H9 (cell line): ENCODE measurements at regions not wholly inside any gene's neighbourhood (a gene's known extent, or its start where the extent isn't known, plus 50 kb on each side); places are given as distances from the start of the nearest gene placed in this dataset.

ENCODE experiments used
- DNase-seq: peaks from one replicate; pipeline ENCODE4 v3.0.0-alpha.2; 2017
- H2AFZ ChIP-seq: one replicate; pipeline ENCODE4 v1.6.1; 2013; ENCODE audit warnings: mild to moderate bottlenecking, low read length, control low read depth, moderate library complexity
- H2AK5ac ChIP-seq: 2 replicates; pipeline ENCODE4 v1.6.1; 2013; ENCODE audit warnings: low read length, control low read depth, mixed read lengths; ENCODE audit not compliant: insufficient read length
- H2BK120ac ChIP-seq: one replicate; pipeline ENCODE4 v1.6.1; 2013; ENCODE audit warnings: low read depth, mild to moderate bottlenecking, low read length, control low read depth, inconsistent platforms; ENCODE audit not compliant: poor library complexity, severe bottlenecking
- H2BK12ac ChIP-seq: 2 replicates; pipeline ENCODE4 v1.6.1; 2013; ENCODE audit warnings: low read length, control low read depth, mixed read lengths, low read depth; ENCODE audit not compliant: insufficient read length
- H2BK15ac ChIP-seq: 2 replicates; pipeline ENCODE4 v1.6.1; 2013; ENCODE audit warnings: low read depth, low read length, control low read depth
- H2BK20ac ChIP-seq: one replicate; pipeline ENCODE4 v1.6.1; 2013; ENCODE audit warnings: low read depth, mild to moderate bottlenecking, low read length, control low read depth, inconsistent platforms; ENCODE audit not compliant: poor library complexity, severe bottlenecking
- H2BK5ac ChIP-seq: 2 replicates; pipeline ENCODE4 v1.6.1; 2013; ENCODE audit warnings: low read length, control low read depth, mixed read lengths; ENCODE audit not compliant: insufficient read length
- H3K14ac ChIP-seq: 2 replicates; pipeline ENCODE4 v1.6.1; 2013; ENCODE audit warnings: low read length, control low read depth; ENCODE audit not compliant: insufficient read depth
- H3K18ac ChIP-seq: 2 replicates; pipeline ENCODE4 v1.6.1; 2013; ENCODE audit warnings: low read depth, mild to moderate bottlenecking, mixed read lengths, low read length, control low read depth; ENCODE audit not compliant: insufficient read length
- H3K23ac ChIP-seq: 2 replicates; pipeline ENCODE4 v1.6.1; 2013; ENCODE audit warnings: low read length, control low read depth, mixed read lengths, low read depth; ENCODE audit not compliant: insufficient read length
- H3K23me2 ChIP-seq: 2 replicates; pipeline ENCODE4 v1.6.1; 2013; ENCODE audit warnings: low read depth, mild to moderate bottlenecking, mixed read lengths, low read length, control low read depth; ENCODE audit not compliant: insufficient read length, poor library complexity, severe bottlenecking
- H3K27ac ChIP-seq: 2 replicates; pipeline ENCODE4 v1.5.1; 2013; ENCODE audit warnings: low read length, control low read depth, mixed read lengths, low read depth; ENCODE audit not compliant: insufficient read length
- H3K27me3 ChIP-seq: 2 replicates; pipeline ENCODE4 v1.6.1; 2013; ENCODE audit warnings: low read length, control low read depth, inconsistent platforms; ENCODE audit not compliant: insufficient read depth
- H3K4ac ChIP-seq: 2 replicates; pipeline ENCODE4 v1.6.1; 2013; ENCODE audit warnings: low read depth, mild to moderate bottlenecking, control low read depth, inconsistent platforms, low read length, moderate library complexity
- H3K4me1 ChIP-seq: 2 replicates; pipeline ENCODE4 v1.6.1; 2013; ENCODE audit warnings: low read length, control low read depth, inconsistent platforms; ENCODE audit not compliant: insufficient read depth
- H3K4me2 ChIP-seq: 2 replicates; pipeline ENCODE4 v1.6.1; 2013; ENCODE audit warnings: low read length, control low read depth, mixed read lengths; ENCODE audit not compliant: insufficient read length, insufficient read depth
- H3K56ac ChIP-seq: 2 replicates; pipeline ENCODE4 v1.6.1; 2013; ENCODE audit warnings: low read depth, mild to moderate bottlenecking, mixed read lengths, low read length, control low read depth; ENCODE audit not compliant: insufficient read length
- H3K79me1 ChIP-seq: 2 replicates; pipeline ENCODE4 v1.6.1; 2013; ENCODE audit warnings: low read depth, mild to moderate bottlenecking, moderate library complexity, low read length, control low read depth, inconsistent platforms; ENCODE audit not compliant: insufficient read depth, poor library complexity, severe bottlenecking
- H3K79me2 ChIP-seq: 2 replicates; pipeline ENCODE4 v1.6.1; 2013; ENCODE audit warnings: low read length, control low read depth, inconsistent platforms; ENCODE audit not compliant: insufficient read depth
- H3K9ac ChIP-seq: 2 replicates; pipeline ENCODE4 v1.6.1; 2013; ENCODE audit warnings: low read length, control low read depth, mixed read lengths; ENCODE audit not compliant: insufficient read length; ENCODE audit errors: extremely low read depth
- H3K9me3 ChIP-seq: one replicate; pipeline ENCODE4 v1.6.1; 2013; ENCODE audit warnings: low read depth, low read length, inconsistent platforms; ENCODE audit not compliant: control insufficient read depth
- H3T11ph ChIP-seq: one replicate; pipeline ENCODE4 v1.6.1; 2013; ENCODE audit warnings: mild to moderate bottlenecking, low read length, control low read depth, inconsistent platforms
- H4K20me1 ChIP-seq: one replicate; pipeline ENCODE4 v1.6.1; 2013; ENCODE audit not compliant: control insufficient read depth, insufficient read length, insufficient read depth
- H4K5ac ChIP-seq: 2 replicates; pipeline ENCODE4 v1.6.1; 2013; ENCODE audit warnings: low read depth, mild to moderate bottlenecking, mixed read lengths, low read length, control low read depth; ENCODE audit not compliant: insufficient read length
- H4K8ac ChIP-seq: replicated peaks from 2 replicates; pipeline ENCODE4 v1.6.1; 2013; ENCODE audit warnings: low read length, control low read depth, mixed read lengths, low read depth; ENCODE audit not compliant: insufficient read length
- H4K91ac ChIP-seq: 2 replicates; pipeline ENCODE4 v1.6.1; 2013; ENCODE audit warnings: low read depth, mild to moderate bottlenecking, moderate library complexity, mixed read lengths, low read length, control low read depth; ENCODE audit not compliant: insufficient read length
- H3K27ac Mint-ChIP-seq, 3 experiments: 2 replicates in 2 of 3; 3 replicates in 1 of 3; pipeline ENCODE4 v1.8.0; 2020 to 2021; ENCODE audit warnings: mixed read lengths in 3 of 3, mild to moderate bottlenecking in 1 of 3, moderate library complexity in 1 of 3
- H3K27me3 Mint-ChIP-seq: 2 replicates; pipeline ENCODE4 v1.8.0; 2021; ENCODE audit warnings: low read depth, mild to moderate bottlenecking, moderate library complexity, mixed read lengths
- H3K36me3 Mint-ChIP-seq, 3 experiments: 2 replicates in 2 of 3; 3 replicates in 1 of 3; pipeline ENCODE4 v1.8.0; 2020 to 2021; ENCODE audit warnings: low read depth in 3 of 3, mixed read lengths in 3 of 3; ENCODE audit not compliant: insufficient read depth in 1 of 3
- H3K4me1 Mint-ChIP-seq, 2 experiments: 2 replicates each; pipeline ENCODE4 v1.8.0; 2020; ENCODE audit warnings: mixed read lengths in 2 of 2
- H3K4me3 Mint-ChIP-seq, 2 experiments: 2 replicates in 1 of 2; 3 replicates in 1 of 2; pipeline ENCODE4 v1.8.0; 2020 to 2021; ENCODE audit warnings: mild to moderate bottlenecking in 2 of 2, mixed read lengths in 2 of 2, moderate library complexity in 1 of 2
- H3K9me3 Mint-ChIP-seq, 2 experiments: 2 replicates in 1 of 2; 3 replicates in 1 of 2; pipeline ENCODE4 v1.8.0; 2020; ENCODE audit warnings: mild to moderate bottlenecking in 2 of 2, mixed read lengths in 2 of 2, moderate library complexity in 1 of 2
- WGBS: extraction: QIAGEN DNeasy Blood & Tissue Kit; methylation state at CpG from one replicate; pipeline ENCODE4 v1.1.7; 2013; ENCODE audit warnings: missing lambda C conversion rate, low lambda C conversion rate, mixed read lengths; ENCODE audit not compliant: insufficient read length; ENCODE audit errors: extremely low coverage; 5-methylcytosine and 5-hydroxymethylcytosine counted together
- TF ChIP-seq, protein P1 (sequence below): fragments of 200-600 bp; sonication (generic); conservative IDR thresholded peaks from 3 replicates; pipeline ENCODE4 v1.8.0; 2021; ENCODE audit warnings: antibody characterized with exemption, mild to moderate bottlenecking

GRCh38 chr16:7921345-7921744 lies 588.7 kb downstream of the RBFOX1 start:
- no peak overlapping the region for H3K4me3 Mint-ChIP-seq
- peaks cover 0 to 10% of the 10 kb centered on the region in 2 experiments; a peak in 3 of 5 replicates for H3K9me3 Mint-ChIP-seq
- H3K9ac ChIP-seq: no peak overlapping the region
- no peaks in the 10 kb centered on the region for H4K20me1 ChIP-seq
- peaks cover 6% of the 10 kb centered on the region in 2 experiments; a peak in 3 of 4 replicates for H3K4me1 Mint-ChIP-seq
- H3K79me1 ChIP-seq: no peaks in the 10 kb centered on the region
- H2BK12ac ChIP-seq: no peak overlapping the region
- H3K23me2 ChIP-seq: no peaks in the 10 kb centered on the region
- no peak overlapping the region for H2AFZ ChIP-seq
- H3K27ac ChIP-seq: no peak overlapping the region
- no peak overlapping the region for H3K23ac ChIP-seq
- H3K4ac ChIP-seq: no peak overlapping the region
- no peak overlapping the region for H2BK20ac ChIP-seq
- H4K91ac ChIP-seq: no peak overlapping the region
- H3K27ac Mint-ChIP-seq: no peak overlapping the region
- H4K5ac ChIP-seq: no peak overlapping the region
- H3K36me3 Mint-ChIP-seq: peaks cover 0 to 4% (median 0%) of the 10 kb centered on the region in 3 experiments; a peak in 4 of 7 replicates
- H3K9me3 ChIP-seq: no peaks in the 10 kb centered on the region
- H2BK5ac ChIP-seq: no peak overlapping the region
- no peak overlapping the region for H4K8ac ChIP-seq
- no peaks in the 10 kb centered on the region for H3K27me3 Mint-ChIP-seq
- TF ChIP-seq, protein P1, sequence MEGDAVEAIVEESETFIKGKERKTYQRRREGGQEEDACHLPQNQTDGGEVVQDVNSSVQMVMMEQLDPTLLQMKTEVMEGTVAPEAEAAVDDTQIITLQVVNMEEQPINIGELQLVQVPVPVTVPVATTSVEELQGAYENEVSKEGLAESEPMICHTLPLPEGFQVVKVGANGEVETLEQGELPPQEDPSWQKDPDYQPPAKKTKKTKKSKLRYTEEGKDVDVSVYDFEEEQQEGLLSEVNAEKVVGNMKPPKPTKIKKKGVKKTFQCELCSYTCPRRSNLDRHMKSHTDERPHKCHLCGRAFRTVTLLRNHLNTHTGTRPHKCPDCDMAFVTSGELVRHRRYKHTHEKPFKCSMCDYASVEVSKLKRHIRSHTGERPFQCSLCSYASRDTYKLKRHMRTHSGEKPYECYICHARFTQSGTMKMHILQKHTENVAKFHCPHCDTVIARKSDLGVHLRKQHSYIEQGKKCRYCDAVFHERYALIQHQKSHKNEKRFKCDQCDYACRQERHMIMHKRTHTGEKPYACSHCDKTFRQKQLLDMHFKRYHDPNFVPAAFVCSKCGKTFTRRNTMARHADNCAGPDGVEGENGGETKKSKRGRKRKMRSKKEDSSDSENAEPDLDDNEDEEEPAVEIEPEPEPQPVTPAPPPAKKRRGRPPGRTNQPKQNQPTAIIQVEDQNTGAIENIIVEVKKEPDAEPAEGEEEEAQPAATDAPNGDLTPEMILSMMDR: peak; percentile 50
- H3K4me2 ChIP-seq: no peak overlapping the region
- no peaks in the 10 kb centered on the region for H3K4me1 ChIP-seq
- H3K79me2 ChIP-seq: no peaks in the 10 kb centered on the region
- no peak overlapping the region for H2BK15ac ChIP-seq
- H2AK5ac ChIP-seq: no peak overlapping the region
- H3K56ac ChIP-seq: no peak overlapping the region
- no peak overlapping the region for H3T11ph ChIP-seq
- H3K14ac ChIP-seq: no peak overlapping the region
- DNase-seq: peak; percentile 31
- WGBS: no CpG with 5 or more reads among the region's 4 CpGs
- no peak overlapping the region for H2BK120ac ChIP-seq
- no peak overlapping the region for H3K18ac ChIP-seq
- no peaks in the 10 kb centered on the region for H3K27me3 ChIP-seq
